ENCODE measurements at regions not wholly inside any gene's neighbourhood (a gene's known extent, or its start where the extent isn't known, plus 50 kb on each side); places are given as distances from the start of the nearest gene placed in this dataset.

DNA sequence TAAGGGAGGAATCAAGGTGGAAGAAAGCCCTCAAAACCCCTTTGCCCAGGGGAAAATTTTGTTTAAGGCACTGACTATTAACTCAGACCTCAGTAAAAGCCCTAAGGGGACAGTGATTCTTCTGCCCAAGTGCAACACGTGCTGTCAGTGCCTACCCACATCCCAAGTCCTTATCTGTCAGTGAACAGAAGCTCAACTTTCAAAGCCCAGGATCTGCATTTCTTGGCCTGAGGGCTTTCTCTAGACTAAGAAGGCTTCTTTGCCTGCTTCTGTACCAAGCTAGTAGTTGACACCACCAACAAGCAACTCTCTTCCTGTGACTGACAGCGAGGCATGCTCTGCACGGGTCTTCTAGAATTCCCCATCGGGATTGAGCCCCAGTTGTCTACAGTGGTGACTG, 416.0 kb upstream of the SPTLC3 start:
- Histone ChIP-seq H3K27me3 (ENCODE audit: control insufficient read depth in 4 of 4, insufficient read depth in 4 of 4, low read length in 3 of 4) (no peaks in the 10 kb centered on the region), H3K27ac (ENCODE audit: low read depth in 1 of 2, low read length in 2 of 2) (no peak overlapping the region), H3K36me3 (ENCODE audit: control insufficient read depth in 4 of 4, insufficient read depth in 3 of 4, low read depth in 1 of 4, low read length in 3 of 4) (no peaks in the 10 kb centered on the region), H3K4me3 (ENCODE audit: low read depth in 1 of 3, low read length in 3 of 3) (no peak overlapping the region), H3K9me3 (ENCODE audit: control insufficient read depth in 4 of 4, low read length in 3 of 4) (no peaks in the 10 kb centered on the region), H3K4me1 (ENCODE audit: control insufficient read depth in 4 of 4, insufficient read depth in 4 of 4, low read length in 3 of 4) (no peaks in the 10 kb centered on the region), H3K9ac (ENCODE audit: low read depth in 1 of 2, low read length in 2 of 2) (no peak overlapping the region)
- DNase-seq (ENCODE audit: low spot score) = no peak
- TF ChIP-seq, protein P1, sequence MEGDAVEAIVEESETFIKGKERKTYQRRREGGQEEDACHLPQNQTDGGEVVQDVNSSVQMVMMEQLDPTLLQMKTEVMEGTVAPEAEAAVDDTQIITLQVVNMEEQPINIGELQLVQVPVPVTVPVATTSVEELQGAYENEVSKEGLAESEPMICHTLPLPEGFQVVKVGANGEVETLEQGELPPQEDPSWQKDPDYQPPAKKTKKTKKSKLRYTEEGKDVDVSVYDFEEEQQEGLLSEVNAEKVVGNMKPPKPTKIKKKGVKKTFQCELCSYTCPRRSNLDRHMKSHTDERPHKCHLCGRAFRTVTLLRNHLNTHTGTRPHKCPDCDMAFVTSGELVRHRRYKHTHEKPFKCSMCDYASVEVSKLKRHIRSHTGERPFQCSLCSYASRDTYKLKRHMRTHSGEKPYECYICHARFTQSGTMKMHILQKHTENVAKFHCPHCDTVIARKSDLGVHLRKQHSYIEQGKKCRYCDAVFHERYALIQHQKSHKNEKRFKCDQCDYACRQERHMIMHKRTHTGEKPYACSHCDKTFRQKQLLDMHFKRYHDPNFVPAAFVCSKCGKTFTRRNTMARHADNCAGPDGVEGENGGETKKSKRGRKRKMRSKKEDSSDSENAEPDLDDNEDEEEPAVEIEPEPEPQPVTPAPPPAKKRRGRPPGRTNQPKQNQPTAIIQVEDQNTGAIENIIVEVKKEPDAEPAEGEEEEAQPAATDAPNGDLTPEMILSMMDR (IDR thresholded peaks at IDR 0.05; ENCODE audit: low read depth, low read length, missing input control) = no peak
- TF ChIP-seq EGR1 (IDR thresholded peaks at IDR 0.05; ENCODE audit: low read depth in 2 of 2) = no peak
- no peak for TF ChIP-seq TAF1 (conservative IDR thresholded peaks at IDR 0.05)
- TF ChIP-seq NR2F2 (IDR thresholded peaks at IDR 0.05) = no peak
- no peak for TF ChIP-seq SP1 (IDR thresholded peaks at IDR 0.05)
- TF ChIP-seq GABPA (IDR thresholded peaks at IDR 0.05 in 1 of 2, conservative IDR thresholded peaks at IDR 0.05 in 1 of 2) = no peak
- TF ChIP-seq, protein P2, sequence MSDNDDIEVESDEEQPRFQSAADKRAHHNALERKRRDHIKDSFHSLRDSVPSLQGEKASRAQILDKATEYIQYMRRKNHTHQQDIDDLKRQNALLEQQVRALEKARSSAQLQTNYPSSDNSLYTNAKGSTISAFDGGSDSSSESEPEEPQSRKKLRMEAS (IDR thresholded peaks at IDR 0.05) = no peak
- TF ChIP-seq RXRA (IDR thresholded peaks at IDR 0.05) = no peak
- no peak for TF ChIP-seq YY1 (IDR thresholded peaks at IDR 0.05)
- no peak for TF ChIP-seq HNF4A (conservative IDR thresholded peaks at IDR 0.05)
- no peak for TF ChIP-seq FOXA2 (IDR thresholded peaks at IDR 0.05)
- no peak for TF ChIP-seq RAD21 (IDR thresholded peaks at IDR 0.05)
- TF ChIP-seq JUND (IDR thresholded peaks at IDR 0.05) = no peak
- TF ChIP-seq, protein P3, sequence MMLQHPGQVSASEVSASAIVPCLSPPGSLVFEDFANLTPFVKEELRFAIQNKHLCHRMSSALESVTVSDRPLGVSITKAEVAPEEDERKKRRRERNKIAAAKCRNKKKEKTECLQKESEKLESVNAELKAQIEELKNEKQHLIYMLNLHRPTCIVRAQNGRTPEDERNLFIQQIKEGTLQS (IDR thresholded peaks at IDR 0.05) = no peak
- 48% methylated on average over 4 of the region's 4 CpGs for WGBS

DNA sequence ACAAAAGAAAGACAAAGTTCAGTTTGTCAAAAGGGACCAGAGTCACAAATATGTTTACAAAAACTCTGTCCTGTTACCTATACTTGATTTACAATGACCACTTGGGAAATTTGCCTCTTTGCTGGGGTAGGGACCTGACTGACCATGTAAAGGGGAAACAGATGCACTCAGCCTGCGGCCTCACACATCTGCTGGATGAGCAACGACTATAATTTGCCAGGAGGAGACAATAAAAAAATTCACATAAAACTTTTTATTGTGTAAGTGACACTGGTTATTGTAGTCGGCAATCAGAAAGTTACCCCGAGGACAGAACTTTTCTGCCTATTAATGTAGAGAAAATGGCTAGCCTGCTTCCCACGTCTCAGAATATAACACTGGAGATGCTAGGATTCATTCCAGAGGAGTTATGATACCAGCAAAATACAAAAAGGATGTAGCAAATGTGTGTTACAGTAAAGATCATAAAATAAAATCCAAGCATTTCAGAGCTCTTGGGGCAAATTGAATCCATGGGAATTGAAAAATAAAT, 415.4 kb upstream of the SPTLC3 start:
- Histone ChIP-seq H3K27ac (ENCODE audit: low read depth in 1 of 2, low read length in 2 of 2) (no peak overlapping the region), H3K27me3 (ENCODE audit: control insufficient read depth in 4 of 4, insufficient read depth in 4 of 4, low read length in 3 of 4) (no peaks in the 10 kb centered on the region), H3K4me1 (ENCODE audit: control insufficient read depth in 4 of 4, insufficient read depth in 4 of 4, low read length in 3 of 4) (no peaks in the 10 kb centered on the region), H3K9ac (ENCODE audit: low read depth in 1 of 2, low read length in 2 of 2) (no peak overlapping the region), H3K9me3 (ENCODE audit: control insufficient read depth in 4 of 4, low read length in 3 of 4) (no peaks in the 10 kb centered on the region), H3K36me3 (ENCODE audit: control insufficient read depth in 4 of 4, insufficient read depth in 3 of 4, low read depth in 1 of 4, low read length in 3 of 4) (no peaks in the 10 kb centered on the region), H3K4me3 (ENCODE audit: low read depth in 1 of 3, low read length in 3 of 3) (no peak overlapping the region)
- WGBS = 71% methylated on average over 5 of the region's 5 CpGs
- TF ChIP-seq, protein P2 (IDR thresholded peaks at IDR 0.05) = no peak
- no peak for DNase-seq (ENCODE audit: low spot score)

DNA sequence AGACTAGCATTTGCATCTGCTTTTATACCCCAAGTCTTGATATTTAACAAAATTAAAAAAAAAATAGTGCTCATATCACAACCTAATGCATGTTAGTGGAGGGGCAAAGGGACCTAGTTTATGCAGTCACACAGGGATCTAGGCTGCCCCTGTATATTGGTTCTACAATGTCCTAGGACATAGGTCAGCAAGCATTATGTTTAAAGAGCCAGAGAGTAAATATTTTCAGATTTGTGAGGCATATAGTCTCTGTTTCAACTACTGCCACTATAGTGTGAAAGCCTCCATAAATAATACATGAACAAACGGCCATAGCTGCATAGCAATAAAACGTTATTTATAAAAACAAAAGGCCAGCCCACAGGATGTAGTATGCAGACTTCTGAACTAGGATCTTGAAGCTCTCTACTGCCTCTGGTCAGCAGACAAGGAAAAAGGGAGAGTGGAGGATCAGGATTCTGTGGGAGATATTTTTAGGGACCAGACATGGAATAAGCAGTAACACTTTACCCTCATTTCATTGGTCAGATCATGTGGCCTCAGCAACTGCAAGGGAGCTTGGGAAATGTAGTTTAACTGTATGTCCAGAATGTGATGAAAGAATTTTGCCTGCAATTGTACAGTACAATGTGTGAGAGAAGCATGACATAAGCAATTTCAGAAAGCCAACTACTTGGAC, 414.2 kb upstream of the SPTLC3 start:
- no peak for DNase-seq (ENCODE audit: low spot score)
- H3K27ac ChIP-seq (ENCODE audit: low read depth in 1 of 2, low read length in 2 of 2) = no peak overlapping the region
- H3K4me1 ChIP-seq (ENCODE audit: control insufficient read depth in 4 of 4, insufficient read depth in 4 of 4, low read length in 3 of 4) = no peaks in the 10 kb centered on the region
- no peaks in the 10 kb centered on the region for H3K9me3 ChIP-seq (ENCODE audit: control insufficient read depth in 4 of 4, low read length in 3 of 4)
- TF ChIP-seq HNF4G (IDR thresholded peaks at IDR 0.05) (no peak), SP1 (IDR thresholded peaks at IDR 0.05) (no peak)
- TF ChIP-seq, protein P4, sequence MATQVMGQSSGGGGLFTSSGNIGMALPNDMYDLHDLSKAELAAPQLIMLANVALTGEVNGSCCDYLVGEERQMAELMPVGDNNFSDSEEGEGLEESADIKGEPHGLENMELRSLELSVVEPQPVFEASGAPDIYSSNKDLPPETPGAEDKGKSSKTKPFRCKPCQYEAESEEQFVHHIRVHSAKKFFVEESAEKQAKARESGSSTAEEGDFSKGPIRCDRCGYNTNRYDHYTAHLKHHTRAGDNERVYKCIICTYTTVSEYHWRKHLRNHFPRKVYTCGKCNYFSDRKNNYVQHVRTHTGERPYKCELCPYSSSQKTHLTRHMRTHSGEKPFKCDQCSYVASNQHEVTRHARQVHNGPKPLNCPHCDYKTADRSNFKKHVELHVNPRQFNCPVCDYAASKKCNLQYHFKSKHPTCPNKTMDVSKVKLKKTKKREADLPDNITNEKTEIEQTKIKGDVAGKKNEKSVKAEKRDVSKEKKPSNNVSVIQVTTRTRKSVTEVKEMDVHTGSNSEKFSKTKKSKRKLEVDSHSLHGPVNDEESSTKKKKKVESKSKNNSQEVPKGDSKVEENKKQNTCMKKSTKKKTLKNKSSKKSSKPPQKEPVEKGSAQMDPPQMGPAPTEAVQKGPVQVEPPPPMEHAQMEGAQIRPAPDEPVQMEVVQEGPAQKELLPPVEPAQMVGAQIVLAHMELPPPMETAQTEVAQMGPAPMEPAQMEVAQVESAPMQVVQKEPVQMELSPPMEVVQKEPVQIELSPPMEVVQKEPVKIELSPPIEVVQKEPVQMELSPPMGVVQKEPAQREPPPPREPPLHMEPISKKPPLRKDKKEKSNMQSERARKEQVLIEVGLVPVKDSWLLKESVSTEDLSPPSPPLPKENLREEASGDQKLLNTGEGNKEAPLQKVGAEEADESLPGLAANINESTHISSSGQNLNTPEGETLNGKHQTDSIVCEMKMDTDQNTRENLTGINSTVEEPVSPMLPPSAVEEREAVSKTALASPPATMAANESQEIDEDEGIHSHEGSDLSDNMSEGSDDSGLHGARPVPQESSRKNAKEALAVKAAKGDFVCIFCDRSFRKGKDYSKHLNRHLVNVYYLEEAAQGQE (IDR thresholded peaks at IDR 0.05) = no peak
- TF ChIP-seq, protein P3 (IDR thresholded peaks at IDR 0.05) = no peak
- WGBS = 17% methylated on average over 2 of the region's 2 CpGs
- no peak overlapping the region for H3K4me3 ChIP-seq (ENCODE audit: low read depth in 1 of 3, low read length in 3 of 3)
- no peaks in the 10 kb centered on the region for H3K27me3 ChIP-seq (ENCODE audit: control insufficient read depth in 4 of 4, insufficient read depth in 4 of 4, low read length in 3 of 4)
- H3K36me3 ChIP-seq (ENCODE audit: control insufficient read depth in 4 of 4, insufficient read depth in 3 of 4, low read depth in 1 of 4, low read length in 3 of 4) = no peaks in the 10 kb centered on the region
- H3K9ac ChIP-seq (ENCODE audit: low read depth in 1 of 2, low read length in 2 of 2) = no peak overlapping the region
